NCI-H524 treated with DMSO at 0.1 percent for 48 hours (cell line): ENCODE measurements at regions not wholly inside any gene's neighbourhood (a gene's known extent, or its start where the extent isn't known, plus 50 kb on each side); places are given as distances from the start of the nearest gene placed in this dataset.

Source experiments
- DNase-seq: peaks from one replicate; lab custom pipeline; 2025; lab: John Stamatoyannopoulos, UW

DNA sequence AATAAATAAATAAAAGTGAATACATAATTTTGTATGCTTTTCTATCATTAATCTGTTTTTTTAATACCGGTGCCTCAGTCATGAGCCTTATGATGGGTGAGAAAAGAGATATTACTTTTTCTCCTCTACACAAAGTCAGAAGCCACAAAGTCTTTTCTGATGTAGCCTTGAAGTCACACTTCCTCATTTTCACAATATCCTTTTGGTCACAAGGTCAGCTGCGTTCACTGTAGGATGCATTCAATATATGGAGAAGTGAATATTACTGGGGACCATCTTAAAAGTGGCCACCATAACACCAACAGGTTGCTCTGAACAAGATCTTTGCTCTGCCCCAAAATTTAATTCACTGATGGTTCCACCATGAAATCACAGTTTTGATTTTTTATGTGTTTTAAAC, 83.3 kb upstream of the TNR start:
- no peak for DNase-seq

DNA sequence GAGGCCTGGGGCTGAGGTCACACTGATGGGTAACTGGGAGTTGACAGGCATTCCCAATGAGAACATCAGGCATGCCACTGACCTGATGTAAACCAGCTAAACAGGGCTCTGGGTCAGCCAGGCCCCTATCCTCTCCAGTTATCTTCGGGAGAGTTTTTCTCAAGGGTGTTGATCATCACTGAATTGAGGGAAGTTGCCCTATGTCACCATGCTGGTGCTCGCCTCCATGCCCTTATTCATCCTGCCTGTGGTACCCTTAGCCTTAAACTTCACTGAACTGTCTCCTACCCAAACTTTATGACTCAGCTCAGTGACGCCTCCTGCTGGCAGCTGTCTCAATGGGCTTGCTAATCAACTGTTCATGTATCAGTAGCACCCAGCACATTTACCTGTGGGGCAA, 80.7 kb upstream of the TNR start:
- DNase-seq: no peak

DNA sequence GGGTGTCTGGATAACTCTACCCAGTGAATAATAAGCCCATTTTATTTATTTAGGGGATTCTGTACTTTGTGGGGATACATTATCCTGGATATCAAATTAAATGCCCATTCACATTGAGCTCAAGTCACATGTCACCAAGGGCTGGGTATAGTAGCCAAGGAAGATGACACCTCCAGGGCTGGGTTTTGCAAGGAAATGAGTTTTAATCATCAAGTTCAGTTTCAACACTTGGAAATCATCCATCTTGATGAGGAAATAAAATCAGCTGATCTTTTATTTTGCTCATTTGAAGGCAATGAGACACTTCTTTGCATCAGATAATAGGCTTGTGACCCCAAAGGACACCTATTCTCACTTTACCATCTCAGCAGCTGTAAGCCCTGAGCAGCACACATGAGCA, 80.0 kb upstream of the TNR start:
- DNase-seq: no peak

DNA sequence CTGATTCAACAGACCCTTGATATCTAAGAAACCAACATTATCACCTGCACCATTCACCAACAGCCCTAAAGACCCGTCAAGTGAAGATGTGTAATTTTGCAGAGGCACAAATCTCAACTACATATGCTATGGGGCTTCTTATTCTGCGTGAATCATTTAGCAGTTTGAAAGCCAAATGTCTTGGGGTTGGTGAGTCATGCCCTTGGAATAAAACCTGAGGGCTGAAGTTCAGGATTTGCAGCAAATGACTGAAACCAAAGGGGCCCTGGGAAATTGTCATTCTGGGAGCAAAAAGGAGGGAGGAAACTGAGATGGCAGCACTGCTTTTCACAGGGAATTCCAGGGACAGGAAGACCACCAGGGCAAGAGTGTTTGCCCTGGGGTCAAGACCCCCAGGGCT, 79.2 kb upstream of the TNR start:
- DNase-seq: no peak

DNA sequence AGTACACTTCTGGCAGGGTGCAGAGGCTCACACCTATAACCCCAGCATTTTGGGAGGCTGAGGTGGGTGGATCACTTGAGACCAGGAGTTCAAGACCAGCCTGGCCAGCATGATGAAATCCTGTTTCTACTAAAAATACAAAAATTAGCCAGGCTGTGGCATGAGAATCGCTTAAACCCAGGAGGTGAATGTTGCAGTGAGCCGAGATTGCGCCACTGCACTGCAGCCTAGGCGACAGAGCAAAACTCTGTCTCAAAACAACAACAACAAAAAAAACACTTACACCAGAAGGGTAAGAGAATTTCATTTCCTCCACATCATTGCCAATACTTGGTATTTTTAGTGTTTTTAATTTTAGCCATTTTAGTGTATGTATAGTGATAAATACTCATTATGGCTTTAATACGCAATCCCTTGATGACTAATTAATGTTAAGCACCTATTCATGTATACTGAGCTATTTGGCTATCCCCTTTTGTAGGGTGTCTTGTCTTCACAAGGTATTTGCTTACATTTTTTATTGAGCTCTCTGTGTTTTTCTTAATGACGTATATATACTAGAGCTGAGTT, 77.1 kb upstream of the TNR start:
- DNase-seq: no peak

DNA sequence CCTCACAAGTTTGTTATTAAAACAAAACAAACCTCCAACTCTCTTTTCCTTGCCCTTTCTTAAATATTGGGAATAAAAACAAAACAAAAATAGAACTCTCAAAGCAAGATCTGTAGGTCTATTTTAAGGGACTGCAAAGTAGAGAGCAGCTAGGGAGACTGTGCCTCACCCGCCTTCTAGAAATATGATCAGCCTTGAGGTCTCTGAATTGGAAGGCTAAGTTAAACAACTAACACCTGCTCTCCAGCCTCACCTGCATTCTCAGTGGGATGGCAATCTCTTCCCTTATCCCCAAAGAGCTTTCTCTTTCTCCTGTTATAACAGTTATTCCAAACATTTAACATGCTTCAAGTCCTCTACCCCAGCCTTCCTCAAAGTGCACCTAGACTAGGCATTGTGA, 75.5 kb upstream of the TNR start:
- DNase-seq: no peak

DNA sequence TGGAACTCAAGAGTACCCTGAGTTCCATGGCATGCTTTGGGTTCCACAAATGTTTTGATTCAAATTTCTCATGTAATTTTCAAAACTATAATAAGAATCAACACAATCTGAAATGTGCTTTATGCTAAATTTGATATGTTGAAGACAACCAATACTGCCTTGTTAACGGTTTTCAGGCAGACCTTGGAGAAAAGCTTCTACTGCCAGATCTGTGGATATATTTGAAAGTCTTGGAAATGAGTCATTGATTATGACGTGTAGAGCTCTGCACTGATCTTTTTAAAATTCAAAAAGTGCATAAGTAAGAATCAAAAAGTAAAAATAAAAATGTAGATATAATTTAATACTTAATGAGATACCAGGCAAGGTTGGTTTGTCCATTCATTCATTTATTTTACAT, 74.0 kb upstream of the TNR start:
- DNase-seq: no peak

DNA sequence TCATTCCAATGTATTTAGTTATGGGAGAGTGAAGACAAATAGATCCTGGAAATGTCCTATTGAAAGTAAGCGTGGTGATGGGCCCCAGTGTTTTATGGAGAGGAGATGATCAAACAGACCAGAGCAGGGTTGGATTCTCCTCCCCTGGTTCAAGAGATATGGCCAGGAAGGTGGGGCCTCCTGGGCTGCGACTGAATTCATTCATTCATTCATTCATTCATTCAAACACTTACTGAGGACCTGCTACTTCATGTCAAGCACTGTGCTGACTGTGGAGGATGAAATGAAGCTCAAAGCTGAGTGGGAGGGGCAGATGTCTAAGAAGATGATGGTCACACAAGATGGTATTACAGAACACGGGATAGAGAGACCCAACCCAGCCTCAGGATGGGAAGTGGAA, 71.5 kb upstream of the TNR start:
- DNase-seq: no peak

DNA sequence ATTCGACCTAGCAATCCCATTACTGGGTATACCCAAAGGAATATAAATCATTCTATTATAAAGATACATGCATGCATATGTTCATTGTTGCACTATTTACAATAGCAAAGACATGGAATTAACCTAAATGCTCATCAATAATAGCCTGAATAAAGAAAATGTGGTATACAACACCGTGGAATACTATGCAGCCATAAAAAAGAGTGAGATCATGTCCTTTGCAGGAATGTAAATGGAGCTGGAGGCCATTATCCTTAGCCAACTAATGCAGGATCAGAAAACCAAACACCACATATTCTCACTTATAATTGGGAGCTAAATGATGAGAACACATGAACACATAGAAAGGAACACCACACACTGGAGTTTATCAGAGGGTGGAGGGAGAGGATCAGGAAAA, 69.5 kb upstream of the TNR start:
- no peak for DNase-seq

DNA sequence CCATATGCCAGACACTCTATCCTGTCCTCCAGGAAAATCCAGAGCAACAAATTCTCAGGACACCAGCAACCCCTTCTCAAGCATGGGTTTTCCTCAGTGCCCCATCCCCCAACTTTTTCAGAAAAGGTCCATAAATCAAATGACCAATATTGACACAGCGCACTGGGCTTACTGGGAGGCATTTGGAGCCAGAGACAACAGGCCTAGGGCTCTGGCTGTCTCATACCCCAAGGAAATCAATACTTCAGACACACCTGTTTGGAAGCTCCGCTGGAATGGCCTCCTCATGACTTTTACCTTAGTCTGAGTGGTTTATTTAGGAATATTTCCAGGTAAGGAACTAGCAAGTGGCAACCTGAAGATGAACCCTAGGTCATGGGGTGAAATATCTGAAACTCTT, 66.9 kb upstream of the TNR start:
- DNase-seq: no peak

DNA sequence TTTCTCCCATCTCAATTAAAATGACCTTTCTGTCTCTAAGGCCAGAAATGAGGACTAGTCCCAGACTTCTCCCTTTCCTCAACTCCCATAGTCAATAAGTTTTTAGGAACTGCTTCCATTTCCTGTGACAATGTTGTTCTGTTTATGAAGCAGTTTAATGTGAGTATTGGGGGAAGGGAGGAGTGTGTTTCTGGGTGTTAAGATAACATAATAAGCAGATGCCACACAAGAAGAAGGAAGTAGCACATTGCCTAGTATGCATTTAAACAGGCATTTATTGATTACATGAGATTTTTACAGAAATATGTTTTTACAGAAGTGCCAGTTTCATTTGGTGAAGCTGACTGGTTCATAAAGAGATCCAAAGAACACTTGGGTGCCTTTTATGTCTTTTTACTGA, 65.6 kb upstream of the TNR start:
- no peak for DNase-seq

DNA sequence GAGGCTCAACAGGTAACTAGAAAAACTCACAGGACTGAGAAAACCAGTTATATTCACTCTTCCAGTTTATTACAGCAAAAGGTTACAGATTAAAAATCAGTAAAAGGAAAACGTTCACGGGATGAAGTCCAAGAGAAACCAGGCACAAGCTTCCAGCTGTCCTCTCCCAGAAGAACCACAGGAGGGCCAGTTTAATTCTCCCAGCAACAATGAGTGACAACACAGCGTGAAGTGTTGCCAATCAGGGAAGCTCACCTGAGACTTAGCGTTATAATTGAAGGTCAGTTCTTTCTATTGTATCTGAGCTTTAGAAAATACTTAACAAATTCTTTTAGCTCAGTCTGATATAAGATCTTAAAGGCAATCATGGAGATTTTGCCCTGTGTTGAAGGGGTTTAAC, 65.2 kb upstream of the TNR start:
- no peak for DNase-seq

DNA sequence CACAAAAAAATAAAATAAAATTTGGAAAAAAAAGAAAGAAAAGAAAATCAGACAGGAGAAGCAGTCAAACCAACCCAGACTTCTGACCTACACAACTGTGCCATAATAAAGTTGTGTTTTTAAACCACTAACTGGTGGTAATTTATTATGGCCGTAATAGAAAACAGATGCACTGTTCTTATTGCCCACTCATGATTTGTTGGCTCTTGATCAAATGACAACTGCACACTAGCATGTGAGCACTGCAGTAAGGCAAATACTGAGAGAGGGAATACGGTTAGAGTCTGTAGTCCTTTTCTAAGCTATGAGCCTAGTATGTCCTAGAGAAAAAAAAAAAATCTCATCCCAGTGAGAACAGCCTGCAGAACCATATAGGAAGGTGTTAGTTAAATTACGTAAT, 61.2 kb upstream of the TNR start:
- no peak for DNase-seq

DNA sequence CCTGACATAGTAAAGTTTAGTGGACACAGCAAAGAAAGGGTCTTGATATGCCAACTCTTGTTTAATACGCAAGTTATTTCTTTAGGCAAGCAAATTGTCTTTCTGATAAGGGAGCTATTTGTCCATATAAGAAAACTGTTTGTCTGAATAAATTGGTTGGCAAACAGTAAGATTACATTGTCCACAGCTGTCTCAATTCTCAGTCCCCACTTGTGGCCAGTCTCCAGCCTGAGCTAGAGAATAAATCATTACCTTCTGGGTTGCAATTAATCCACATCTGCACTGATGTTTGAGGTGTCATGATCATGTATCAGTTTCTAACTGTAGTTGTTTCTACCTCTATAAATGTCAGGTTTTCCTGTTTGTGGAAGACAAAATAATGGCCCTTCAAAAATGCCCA, 60.0 kb upstream of the TNR start:
- no peak for DNase-seq

DNA sequence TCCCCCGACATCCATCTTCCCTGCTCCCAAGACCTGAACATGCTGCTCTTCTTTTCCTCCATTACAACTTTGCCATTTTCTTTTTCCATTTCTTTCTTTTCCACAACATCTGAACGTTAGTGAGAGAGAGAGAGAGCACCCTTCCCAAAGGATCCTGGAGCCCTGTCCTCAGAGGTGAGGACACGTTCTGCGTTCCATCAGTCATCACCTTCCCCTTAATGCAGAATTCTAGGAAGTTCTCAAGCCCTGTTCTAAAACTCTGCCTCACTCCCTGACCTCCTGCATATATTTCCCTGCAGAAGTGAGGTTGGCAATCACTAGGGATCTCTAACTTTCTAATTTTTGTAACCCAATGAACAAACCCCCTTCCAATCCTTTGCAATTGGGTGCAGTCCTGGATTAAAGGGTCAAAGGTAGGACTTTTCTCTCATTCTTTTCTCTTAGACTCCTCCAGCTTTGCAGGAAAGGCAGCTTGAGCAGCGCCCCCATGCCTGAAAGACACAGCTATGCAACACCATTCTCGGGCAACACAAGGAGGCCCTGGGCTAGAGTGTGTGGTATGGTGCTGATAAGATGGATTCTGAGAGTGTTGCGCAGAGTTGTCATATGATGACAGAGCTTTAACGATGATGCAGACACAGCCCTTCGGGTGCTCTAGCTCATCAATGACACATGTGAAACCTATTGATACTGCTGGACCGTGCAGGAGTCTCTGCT, 59.2 kb upstream of the TNR start:
- DNase-seq: no peak

DNA sequence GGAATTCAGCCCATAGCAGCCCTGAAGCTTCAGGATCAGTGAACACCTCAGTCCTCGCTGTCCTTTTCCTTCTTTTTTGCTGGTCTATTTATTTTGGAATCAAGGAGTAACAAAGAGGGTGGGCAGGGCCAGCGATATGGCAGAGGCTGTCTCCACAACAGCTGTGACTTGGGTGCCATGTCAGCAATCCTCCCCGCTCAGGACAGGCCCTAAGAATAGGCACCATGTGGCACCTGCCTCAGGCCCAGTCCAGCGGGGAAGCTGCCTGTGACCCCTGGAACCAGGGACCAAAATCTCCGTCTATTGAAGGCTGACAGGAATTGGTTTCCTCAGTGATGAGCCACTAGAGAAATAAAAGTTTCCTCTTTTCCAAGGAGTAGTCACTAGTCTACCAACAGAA, 58.6 kb upstream of the TNR start:
- DNase-seq: no peak

DNA sequence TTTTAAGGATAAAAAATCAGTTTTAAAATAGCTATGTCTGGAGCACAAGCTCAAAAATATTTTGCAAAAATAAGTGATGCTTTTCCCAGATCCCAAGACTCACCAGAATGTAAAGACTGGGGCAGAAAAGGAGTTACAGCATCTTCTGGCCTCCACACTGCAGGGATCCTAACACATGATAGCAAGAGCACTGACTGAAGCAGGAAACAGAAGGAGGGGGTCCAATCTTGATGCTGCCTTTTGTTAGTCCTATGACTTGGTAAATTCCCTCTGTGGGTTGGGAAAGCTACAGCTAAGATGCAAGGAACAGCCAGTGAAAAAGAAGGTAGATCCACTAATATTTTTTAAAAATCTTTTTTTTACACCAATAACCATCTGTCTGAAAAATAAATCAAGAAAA, 54.2 kb upstream of the TNR start:
- no peak for DNase-seq

DNA sequence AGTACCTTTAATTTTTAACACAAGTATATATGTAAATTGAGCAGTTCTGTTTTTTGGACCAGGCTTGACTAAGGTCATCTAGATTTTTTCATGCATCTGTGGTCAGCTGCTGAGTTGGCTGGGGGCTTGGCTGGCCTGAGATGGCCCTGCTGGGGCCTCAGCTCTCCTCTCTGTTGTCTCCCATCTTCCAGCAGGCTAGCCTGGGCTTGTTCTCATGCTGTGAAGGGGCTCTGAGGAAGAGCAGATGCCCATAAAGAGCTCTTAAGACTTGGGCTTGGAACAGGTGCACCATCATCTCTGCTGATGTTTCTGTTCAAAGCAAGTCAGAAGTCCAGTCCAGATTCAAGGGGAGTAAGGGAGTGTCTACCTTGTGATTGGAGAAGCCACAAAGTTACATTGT, 51.2 kb upstream of the TNR start:
- peak; percentile 34 for DNase-seq

DNA sequence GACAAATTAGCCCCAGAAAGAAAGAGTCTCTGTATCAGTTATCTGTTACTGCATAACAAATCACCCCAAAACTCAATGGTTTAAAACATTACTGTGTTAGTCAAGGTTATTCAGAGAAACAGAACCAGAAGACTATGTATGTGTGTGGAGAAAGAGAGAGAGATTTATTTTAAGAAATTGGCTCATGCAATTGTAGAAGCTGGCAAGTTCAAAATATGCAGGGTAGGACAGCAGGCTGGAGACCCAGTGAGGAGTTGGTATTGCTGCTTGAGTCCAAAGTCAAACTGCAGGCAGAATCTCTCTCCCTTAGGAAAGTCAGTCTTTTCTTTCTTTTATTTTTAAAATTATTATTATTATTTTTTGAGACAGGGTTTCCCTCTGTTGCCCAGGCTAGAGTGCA, 50.2 kb upstream of the TNR start:
- no peak for DNase-seq
